Astrocyte (in vitro differentiated cells and primary cell): ENCODE measurements at regions not wholly inside any gene's neighbourhood (a gene's known extent, or its start where the extent isn't known, plus 50 kb on each side); places are given as distances from the start of the nearest gene placed in this dataset.
"Not testable (repeated sequence)": the region's sequence is repeated elsewhere in the genome, so short reads cannot be mapped to it uniquely, and the experiment has no call there.

Experiments used
- DNase-seq: peaks from one replicate; pipeline ENCODE4 v3.0.0-alpha.2; 2010; ENCODE audit warnings: low read depth
- FAIRE-seq: peaks from 2 replicates; lab custom pipeline; 2011; peaks lifted over from hg19 to GRCh38; lab: Jason Lieb, UNC
- H2AFZ ChIP-seq: 2 replicates; pipeline ENCODE4 v1.6.0; 2012; ENCODE audit warnings: low read depth, low read length, inconsistent platforms
- H3K27ac ChIP-seq: 2 replicates; pipeline ENCODE4 v1.5.1; 2011; ENCODE audit warnings: low read depth, low read length, inconsistent platforms
- H3K27me3 ChIP-seq: 2 replicates; pipeline ENCODE4 v1.6.0; 2011; ENCODE audit warnings: low read length, inconsistent platforms; ENCODE audit not compliant: insufficient read depth
- H3K36me3 ChIP-seq: 2 replicates; pipeline ENCODE4 v1.5.1; 2011; ENCODE audit warnings: low read length, inconsistent platforms; ENCODE audit not compliant: insufficient read depth
- H3K4me1 ChIP-seq: 2 replicates; pipeline ENCODE4 v1.5.1; 2011; ENCODE audit warnings: low read length, inconsistent platforms; ENCODE audit not compliant: insufficient read depth
- H3K4me2 ChIP-seq: 2 replicates; pipeline ENCODE4 v1.6.0; 2012; ENCODE audit warnings: low read length, inconsistent platforms
- H3K4me3 ChIP-seq: 2 replicates; pipeline ENCODE4 v1.5.1; 2011; ENCODE audit warnings: low read depth, mild to moderate bottlenecking, low read length, inconsistent platforms; ENCODE audit not compliant: insufficient read depth
- H3K79me2 ChIP-seq: 2 replicates; pipeline ENCODE4 v1.6.0; 2012; ENCODE audit warnings: mild to moderate bottlenecking, low read length, inconsistent platforms; ENCODE audit not compliant: insufficient read depth
- H3K9ac ChIP-seq: 2 replicates; pipeline ENCODE4 v1.6.0; 2012; ENCODE audit warnings: mild to moderate bottlenecking, low read length, inconsistent platforms
- H3K9me3 ChIP-seq: 2 replicates; pipeline ENCODE4 v1.5.1; 2012; ENCODE audit warnings: low read depth, mild to moderate bottlenecking, low read length, inconsistent platforms; ENCODE audit not compliant: insufficient read depth
- H4K20me1 ChIP-seq: 2 replicates; pipeline ENCODE4 v1.6.0; 2012; ENCODE audit warnings: low read length, inconsistent platforms; ENCODE audit not compliant: insufficient read depth
- H3K27ac Mint-ChIP-seq: one replicate; pipeline ENCODE4 v1.8.0; 2021; ENCODE audit warnings: mild to moderate bottlenecking, mixed read lengths; ENCODE audit not compliant: unreplicated experiment
- H3K27me3 Mint-ChIP-seq: one replicate; pipeline ENCODE4 v1.8.0; 2021; ENCODE audit warnings: low read depth, mixed read lengths; ENCODE audit not compliant: unreplicated experiment
- H3K36me3 Mint-ChIP-seq: one replicate; pipeline ENCODE4 v1.8.0; 2021; ENCODE audit warnings: low read depth, mixed read lengths; ENCODE audit not compliant: unreplicated experiment
- H3K4me1 Mint-ChIP-seq: one replicate; pipeline ENCODE4 v1.8.0; 2021; ENCODE audit warnings: low read depth, mixed read lengths; ENCODE audit not compliant: unreplicated experiment
- H3K4me3 Mint-ChIP-seq: one replicate; pipeline ENCODE4 v1.8.0; 2021; ENCODE audit warnings: mild to moderate bottlenecking, moderate library complexity, mixed read lengths; ENCODE audit not compliant: unreplicated experiment
- H3K9me3 Mint-ChIP-seq: one replicate; pipeline ENCODE4 v1.8.0; 2021; ENCODE audit warnings: mild to moderate bottlenecking, mixed read lengths; ENCODE audit not compliant: unreplicated experiment
- CTCF ChIP-seq: IDR thresholded peaks from 2 replicates; pipeline ENCODE4 v1.5.1; 2011; ENCODE audit warnings: low read depth, mild to moderate bottlenecking, inconsistent platforms, low read length, moderate library complexity; ENCODE audit not compliant: insufficient read depth
- EZH2 ChIP-seq: IDR thresholded peaks from 2 replicates; pipeline ENCODE4 v1.6.1; 2012; ENCODE audit warnings: mild to moderate bottlenecking, low read length, inconsistent platforms; ENCODE audit not compliant: insufficient read depth

GRCh38 chr6:158894193-158894592, 75.0 kb upstream of the EZR start:
- H3K27ac Mint-ChIP-seq = peak overlapping the region; percentile 8
- Histone ChIP-seq H3K4me3 (no peak overlapping the region), H3K9ac (no peak overlapping the region), H3K36me3 (no peaks in the 10 kb centered on the region), H3K27ac (peak overlapping the region; percentile 8), H2AFZ (no peak overlapping the region), H3K9me3 (no peaks in the 10 kb centered on the region), H3K4me2 (peak overlapping the region; percentile 26), H3K79me2 (no peaks in the 10 kb centered on the region), H3K4me1 (peaks cover 6% of the 10 kb centered on the region), H3K27me3 (no peaks in the 10 kb centered on the region), H4K20me1 (no peaks in the 10 kb centered on the region)
- no peaks in the 10 kb centered on the region for H3K9me3 Mint-ChIP-seq
- DNase-seq (peak; percentile 90), FAIRE-seq (peak; percentile 77)
- peaks cover 5% of the 10 kb centered on the region for H3K4me1 Mint-ChIP-seq
- H3K36me3 Mint-ChIP-seq = no peaks in the 10 kb centered on the region
- TF ChIP-seq CTCF (no peak), EZH2 (no peak)
- H3K27me3 Mint-ChIP-seq = no peaks in the 10 kb centered on the region
- no peak overlapping the region for H3K4me3 Mint-ChIP-seq

- Mint-ChIP-seq H3K36me3 (peaks cover 2% of the 10 kb centered on the region), H3K9me3 (peaks cover 12% of the 10 kb centered on the region)
- H2AFZ ChIP-seq = no peak overlapping the region
These were observed 73.1 kb upstream of the EZR start for GRCh38 chr6:158892266-158892665.

GRCh38 chr6:158891560-158891959, 72.4 kb upstream of the EZR start:
- H3K9me3 ChIP-seq, H3K4me1 ChIP-seq, H3K9ac ChIP-seq, H3K4me2 ChIP-seq, FAIRE-seq, H3K36me3 Mint-ChIP-seq, DNase-seq, H3K27me3 Mint-ChIP-seq, H3K27me3 ChIP-seq, H3K36me3 ChIP-seq, H2AFZ ChIP-seq, H4K20me1 ChIP-seq, H3K79me2 ChIP-seq, H3K27ac ChIP-seq, H3K4me3 Mint-ChIP-seq, H3K4me3 ChIP-seq: not testable (repeated sequence)
- peaks cover 12% of the 10 kb centered on the region for H3K9me3 Mint-ChIP-seq
- H3K27ac Mint-ChIP-seq = peak overlapping the region; percentile 48
- peaks cover 14% of the 10 kb centered on the region for H3K4me1 Mint-ChIP-seq

More at GRCh38 chr6:158892266-158892665, 73.1 kb upstream of the EZR start:
- H3K4me2 ChIP-seq = no peak overlapping the region
- peaks cover 14% of the 10 kb centered on the region for H3K4me1 Mint-ChIP-seq
- H3K9me3 ChIP-seq = no peaks in the 10 kb centered on the region
- no peaks in the 10 kb centered on the region for H3K27me3 Mint-ChIP-seq
- no peak overlapping the region for H3K4me3 ChIP-seq
- peaks cover 6% of the 10 kb centered on the region for H3K4me1 ChIP-seq
- TF ChIP-seq EZH2 (no peak), CTCF (no peak)
- no peaks in the 10 kb centered on the region for H3K79me2 ChIP-seq
- no peak for DNase-seq
- FAIRE-seq = no peak
- peak overlapping the region; percentile 48 for H3K27ac Mint-ChIP-seq
- H4K20me1 ChIP-seq = no peaks in the 10 kb centered on the region
- H3K36me3 ChIP-seq = no peaks in the 10 kb centered on the region
- H3K27ac ChIP-seq = no peak overlapping the region
- H3K27me3 ChIP-seq = no peaks in the 10 kb centered on the region
- H3K9ac ChIP-seq = no peak overlapping the region
- no peak overlapping the region for H3K4me3 Mint-ChIP-seq

- Mint-ChIP-seq H3K4me3 (peak overlapping the region; percentile 58), H3K9me3 (peaks cover 12% of the 10 kb centered on the region), H3K27ac (peak overlapping the region; percentile 99)
- H3K9me3 ChIP-seq, FAIRE-seq, H3K36me3 ChIP-seq, H4K20me1 ChIP-seq, H3K79me2 ChIP-seq, H3K9ac ChIP-seq, H3K4me2 ChIP-seq, H3K4me3 ChIP-seq, H3K27me3 Mint-ChIP-seq, H3K4me1 Mint-ChIP-seq, H3K36me3 Mint-ChIP-seq, H3K4me1 ChIP-seq, H3K27me3 ChIP-seq, H2AFZ ChIP-seq: not testable (repeated sequence)
- DNase-seq = peak; percentile 46
- H3K27ac ChIP-seq = peak overlapping the region; percentile 12
These were observed 69.0 kb upstream of the EZR start for GRCh38 chr6:158888171-158888570.

- not testable (repeated sequence) for H3K4me3 ChIP-seq, H3K27ac ChIP-seq, H3K36me3 Mint-ChIP-seq, H4K20me1 ChIP-seq, FAIRE-seq, H3K79me2 ChIP-seq, H3K36me3 ChIP-seq, H2AFZ ChIP-seq, H3K27ac Mint-ChIP-seq, H3K9ac ChIP-seq, H3K27me3 Mint-ChIP-seq, H3K9me3 ChIP-seq, H3K4me1 Mint-ChIP-seq, H3K4me3 Mint-ChIP-seq, H3K27me3 ChIP-seq, H3K4me2 ChIP-seq, H3K4me1 ChIP-seq
- peaks cover 12% of the 10 kb centered on the region for H3K9me3 Mint-ChIP-seq
- peak; percentile 35 for DNase-seq
These were observed 67.3 kb upstream of the EZR start for GRCh38 chr6:158886346-158886977.
